Loucy (cell line): ENCODE measurements at regions not wholly inside any gene's neighbourhood (a gene's known extent, or its start where the extent isn't known, plus 50 kb on each side); places are given as distances from the start of the nearest gene placed in this dataset.

Experiments used
- H2AFZ ChIP-seq: fragments of 200-600 bp; sonication (generic); 2 replicates; pipeline ENCODE4 v1.6.0; 2016; ENCODE audit warnings: antibody characterized with exemption, mild to moderate bottlenecking, low read length, moderate library complexity
- H3F3A ChIP-seq: fragments of 200-600 bp; 2 replicates; pipeline ENCODE4 v1.6.0; 2016; ENCODE audit warnings: antibody characterized with exemption, low read depth, mild to moderate bottlenecking
- H3K27me3 ChIP-seq: fragments of 200-600 bp; sonication (generic); 2 replicates; pipeline ENCODE4 v1.6.1; 2014; ENCODE audit warnings: low read length, mild to moderate bottlenecking; ENCODE audit not compliant: insufficient read depth, poor library complexity, severe bottlenecking
- H3K36me3 ChIP-seq: fragments of 200-600 bp; sonication (generic); 2 replicates; pipeline ENCODE4 v1.6.1; 2016; ENCODE audit warnings: low read length; ENCODE audit not compliant: insufficient read depth
- H3K4me1 ChIP-seq: fragments of 200-600 bp; sonication (generic); 2 replicates; pipeline ENCODE4 v1.5.1; 2014; ENCODE audit warnings: low read length, mild to moderate bottlenecking; ENCODE audit not compliant: insufficient read depth, poor library complexity, severe bottlenecking
- H3K4me2 ChIP-seq: fragments of 200-600 bp; sonication (generic); 2 replicates; pipeline ENCODE4 v1.6.0; 2014; ENCODE audit warnings: antibody characterized with exemption, low read length, low read depth, mild to moderate bottlenecking; ENCODE audit not compliant: poor library complexity, severe bottlenecking
- H3K4me3 ChIP-seq: fragments of 200-600 bp; sonication (generic); 2 replicates; pipeline ENCODE4 v1.5.1; 2014; ENCODE audit warnings: low read length, mild to moderate bottlenecking, mixed read lengths; ENCODE audit not compliant: poor library complexity, severe bottlenecking
- H3K79me2 ChIP-seq: fragments of 200-600 bp; sonication (generic); 2 replicates; pipeline ENCODE4 v1.6.1; 2014; ENCODE audit warnings: low read length; ENCODE audit not compliant: insufficient read depth
- H3K9ac ChIP-seq: fragments of 200-600 bp; sonication (generic); 2 replicates; pipeline ENCODE4 v1.6.0; 2014; ENCODE audit warnings: mild to moderate bottlenecking, low read depth, low read length, moderate library complexity; ENCODE audit not compliant: poor library complexity, severe bottlenecking
- H3K9me2 ChIP-seq: fragments of 200-600 bp; sonication (generic); replicated peaks from 2 replicates; pipeline ENCODE4 v1.6.1; 2016; ENCODE audit warnings: low read depth, low read length, mixed read lengths
- H3K9me3 ChIP-seq: fragments of 200-600 bp; sonication (generic); 2 replicates; pipeline ENCODE4 v1.6.1; 2014; ENCODE audit warnings: mild to moderate bottlenecking, antibody characterized with exemption, low read length, low read depth; ENCODE audit not compliant: insufficient read depth
- H4K20me1 ChIP-seq: fragments of 200-600 bp; sonication (generic); 2 replicates; pipeline ENCODE4 v1.6.0; 2014; ENCODE audit warnings: antibody characterized with exemption, low read length, mild to moderate bottlenecking; ENCODE audit not compliant: insufficient read depth, poor library complexity, severe bottlenecking
- CTCF ChIP-seq: fragments of 200-600 bp; sonication (generic); conservative IDR thresholded peaks from 2 replicates; pipeline ENCODE4 v1.5.1; 2014; ENCODE audit warnings: mild to moderate bottlenecking, antibody characterized with exemption, low read length
- EZH2phosphoT487 ChIP-seq: fragments of 200-600 bp; IDR thresholded peaks from 2 replicates; pipeline ENCODE4 v1.6.1; 2018; ENCODE audit warnings: antibody characterized with exemption, mild to moderate bottlenecking, moderate library complexity, borderline replicate concordance

- Histone ChIP-seq H3K4me3 (no peak overlapping the region), H4K20me1 (no peaks in the 10 kb centered on the region), H3K79me2 (no peaks in the 10 kb centered on the region), H3K27me3 (no peaks in the 10 kb centered on the region), H3F3A (no peaks in the 10 kb centered on the region), H3K9me3 (no peaks in the 10 kb centered on the region), H3K4me2 (no peak overlapping the region), H3K9ac (no peak overlapping the region), H3K4me1 (peaks cover 3% of the 10 kb centered on the region), H3K9me2 (no peaks in the 10 kb centered on the region), H2AFZ (peak overlapping the region; percentile 45), H3K36me3 (no peaks in the 10 kb centered on the region)
- TF ChIP-seq EZH2phosphoT487 (no peak), CTCF (no peak)
Measured at GRCh38 chr6:142671791-142672190, 273.2 kb downstream of the HIVEP2 start.

GRCh38 chr6:142675517-142675916 is 269.5 kb downstream of the HIVEP2 start:
- H3K9me2 ChIP-seq = no peaks in the 10 kb centered on the region
- peaks cover 5% of the 10 kb centered on the region for H3K4me1 ChIP-seq
- H3K36me3 ChIP-seq = no peaks in the 10 kb centered on the region
- no peak overlapping the region for H3K4me3 ChIP-seq
- no peaks in the 10 kb centered on the region for H3K79me2 ChIP-seq
- no peaks in the 10 kb centered on the region for H3K9me3 ChIP-seq
- no peak overlapping the region for H3K4me2 ChIP-seq
- TF ChIP-seq CTCF = no peak
- TF ChIP-seq EZH2phosphoT487 = no peak
- H3K9ac ChIP-seq = no peak overlapping the region
- no peak overlapping the region for H2AFZ ChIP-seq
- H4K20me1 ChIP-seq = no peaks in the 10 kb centered on the region
- no peaks in the 10 kb centered on the region for H3K27me3 ChIP-seq
- H3F3A ChIP-seq = no peaks in the 10 kb centered on the region

- H3K79me2 ChIP-seq = no peaks in the 10 kb centered on the region
Measured at GRCh38 chr6:142676027-142676443, 268.9 kb downstream of the HIVEP2 start.

More at GRCh38 chr6:142676027-142676443, 268.9 kb downstream of the HIVEP2 start:
- TF ChIP-seq EZH2phosphoT487 = no peak
- TF ChIP-seq CTCF = no peak
- Histone ChIP-seq H3K9ac (no peak overlapping the region), H3F3A (no peaks in the 10 kb centered on the region), H3K9me2 (no peaks in the 10 kb centered on the region), H3K4me2 (no peak overlapping the region), H3K36me3 (no peaks in the 10 kb centered on the region), H4K20me1 (no peaks in the 10 kb centered on the region), H3K4me3 (no peak overlapping the region), H3K4me1 (peaks cover 5% of the 10 kb centered on the region), H2AFZ (no peak overlapping the region), H3K9me3 (no peaks in the 10 kb centered on the region), H3K27me3 (no peaks in the 10 kb centered on the region)
